Prostate gland (tissue), 2 donors: ENCODE measurements at regions not wholly inside any gene's neighbourhood (a gene's known extent, or its start where the extent isn't known, plus 50 kb on each side); places are given as distances from the start of the nearest gene placed in this dataset.

Experiments used
- CTCF ChIP-seq, 4 experiments: fragments of 200-600 bp in 2 of 4; fragments of 450-650 bp in 2 of 4; sonication (generic) in 2 of 4; IDR thresholded peaks; 1 replicate in 3 of 4; 2 replicates in 1 of 4; pipeline ENCODE4 v1.5.1; 2016 to 2019; ENCODE audit warnings: antibody characterized with exemption in 4 of 4, mild to moderate bottlenecking in 2 of 4, moderate library complexity in 2 of 4
- POLR2AphosphoS5 ChIP-seq: sonication (generic); formaldehyde crosslinking; IDR thresholded peaks from one replicate; pipeline ENCODE4 v1.6.1; 2017; ENCODE audit warnings: antibody characterized with exemption

GRCh38 chr17:33803686-33804085 lies 451.4 kb upstream of the CCL2 start:
- TF ChIP-seq CTCF (IDR thresholded peaks at IDR 0.05): no peak
- no peak for TF ChIP-seq POLR2AphosphoS5
